ENCODE measurements at regions not wholly inside any gene's neighbourhood (a gene's known extent, or its start where the extent isn't known, plus 50 kb on each side); places are given as distances from the start of the nearest gene placed in this dataset.

GRCh38 chr10:47190301-47190700 is 109.7 kb upstream of the GDF10 start:
- no peak for DNase-seq (ENCODE audit: low read depth in 2 of 2)

GRCh38 chr10:47190802-47191450 is 109.1 kb upstream of the GDF10 start:
- DNase-seq (ENCODE audit: low read depth in 2 of 2): no peak

GRCh38 chr10:47192273-47192672 is 107.7 kb upstream of the GDF10 start:
- DNase-seq (ENCODE audit: low read depth in 2 of 2): no peak

- DNase-seq (ENCODE audit: low read depth in 2 of 2): no peak
These were observed 106.3 kb upstream of the GDF10 start for GRCh38 chr10:47193666-47194065.

- DNase-seq (ENCODE audit: low read depth in 2 of 2): no peak
These were observed 104.6 kb upstream of the GDF10 start for GRCh38 chr10:47195274-47195885.

GRCh38 chr10:47196691-47197090 is 103.3 kb upstream of the GDF10 start:
- no peak for DNase-seq (ENCODE audit: low read depth in 2 of 2)

GRCh38 chr10:47198221-47198620 is 101.8 kb upstream of the GDF10 start:
- no peak for DNase-seq (ENCODE audit: low read depth in 2 of 2)

GRCh38 chr10:47205192-47205591 is 94.8 kb upstream of the GDF10 start:
- DNase-seq (ENCODE audit: low read depth in 2 of 2): no peak

- DNase-seq (ENCODE audit: low read depth in 2 of 2): no peak
These were observed 93.3 kb upstream of the GDF10 start for GRCh38 chr10:47206449-47207280.

- no peak for DNase-seq (ENCODE audit: low read depth in 2 of 2)
These were observed 92.7 kb upstream of the GDF10 start for GRCh38 chr10:47207281-47207615.

GRCh38 chr10:47207894-47208469 is 92.0 kb upstream of the GDF10 start:
- DNase-seq (ENCODE audit: low read depth in 2 of 2): no peak

GRCh38 chr10:47209466-47209865 is 90.5 kb upstream of the GDF10 start:
- DNase-seq (ENCODE audit: low read depth in 2 of 2): no peak

- no peak for DNase-seq (ENCODE audit: low read depth in 2 of 2)
These were observed 85.5 kb upstream of the GDF10 start for GRCh38 chr10:47214520-47214919.

- DNase-seq (ENCODE audit: low read depth in 2 of 2): no peak
These were observed 82.9 kb upstream of the GDF10 start for GRCh38 chr10:47217113-47217512.

GRCh38 chr10:47218803-47219202 is 81.2 kb upstream of the GDF10 start:
- no peak for DNase-seq (ENCODE audit: low read depth in 2 of 2)

GRCh38 chr10:47222461-47222860 is 77.5 kb upstream of the GDF10 start:
- DNase-seq (ENCODE audit: low read depth in 2 of 2): no peak

GRCh38 chr10:47223236-47223635 is 76.8 kb upstream of the GDF10 start:
- no peak for DNase-seq (ENCODE audit: low read depth in 2 of 2)

- no peak for DNase-seq (ENCODE audit: low read depth in 2 of 2)
These were observed 75.3 kb upstream of the GDF10 start for GRCh38 chr10:47224546-47225218.

- no peak for DNase-seq (ENCODE audit: low read depth in 2 of 2)
These were observed 74.6 kb upstream of the GDF10 start for GRCh38 chr10:47225219-47225927.

- no peak for DNase-seq (ENCODE audit: low read depth in 2 of 2)
These were observed 73.9 kb upstream of the GDF10 start for GRCh38 chr10:47225928-47226645.

- no peak for DNase-seq (ENCODE audit: low read depth in 2 of 2)
These were observed 69.5 kb upstream of the GDF10 start for GRCh38 chr10:47230482-47230881.
